ENCODE measurements at regions not wholly inside any gene's neighbourhood (a gene's known extent, or its start where the extent isn't known, plus 50 kb on each side); places are given as distances from the start of the nearest gene placed in this dataset.

- POLR2A ChIA-PET = interaction anchor here (1.1 to 5.3 kb wide), 6 partner anchors 87 to 309 kb away, joined by 3 to 38 read pairs (median 7); no protein-coding TSS in a partner anchor
- ATAC-seq = no peak
- H2AFZ ChIP-seq (ENCODE audit: low read depth, low read length, poor library complexity, severe bottlenecking) = peak overlapping the region; percentile 81
- no peaks in the 10 kb centered on the region for H3K9me3 ChIP-seq (ENCODE audit: control insufficient read depth in 1 of 2, insufficient read depth in 1 of 2, low read depth in 1 of 2, low read length in 2 of 2)
- no peaks in the 10 kb centered on the region for H3K27me3 ChIP-seq (ENCODE audit: insufficient read depth, low read length)
- RAD21 ChIA-PET (ENCODE audit: low non-redundant PET in 1 of 2, low total read pairs in 2 of 2, uncharacterized antibody in 2 of 2, unreplicated experiment in 2 of 2) = interaction anchor here (0.6 to 3.1 kb wide), 8 partner anchors 86 to 309 kb away, joined by 3 to 49 read pairs (median 18); no protein-coding TSS in a partner anchor
- no peak overlapping the region for H3K9ac ChIP-seq (ENCODE audit: low read length)
- CTCF ChIA-PET = interaction anchor here (0.6 to 8.7 kb wide), 15 partner anchors 8 to 1030 kb away, joined by 3 to 338 read pairs (median 7); partner anchors contain the start of gene ARHGAP29
- BruUV-seq (replicated peaks) = no TSS peak
- no peaks in the 10 kb centered on the region for H3K36me3 ChIP-seq (ENCODE audit: control insufficient read depth in 1 of 2, insufficient read depth in 2 of 2, low read length in 2 of 2)
- peak; percentile 6; the same call in 1 of the 2 replicates for TF ChIP-seq ZFX (IDR thresholded peaks at IDR 0.05)
- TF ChIP-seq, protein P1, sequence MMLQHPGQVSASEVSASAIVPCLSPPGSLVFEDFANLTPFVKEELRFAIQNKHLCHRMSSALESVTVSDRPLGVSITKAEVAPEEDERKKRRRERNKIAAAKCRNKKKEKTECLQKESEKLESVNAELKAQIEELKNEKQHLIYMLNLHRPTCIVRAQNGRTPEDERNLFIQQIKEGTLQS (IDR thresholded peaks at IDR 0.05) = no peak
- no peak overlapping the region for H3K4me3 ChIP-seq (replicated peaks in 1 of 2; ENCODE audit: low read depth in 1 of 2, low read length in 2 of 2)
- no peaks in the 10 kb centered on the region for H3K9me2 ChIP-seq (ENCODE audit: insufficient read depth)
- no peaks in the 10 kb centered on the region for H4K20me1 ChIP-seq (ENCODE audit: insufficient read depth)
- DNase-seq (ENCODE audit: low read depth, low spot score) = no peak
- H3K4me2 ChIP-seq (ENCODE audit: low read length) = no peak overlapping the region
- H3K27ac ChIP-seq (ENCODE audit: low read depth, low read length) = no peak overlapping the region
- no peaks in the 10 kb centered on the region; the same call in 1 of the 2 replicates for H3K79me2 ChIP-seq (ENCODE audit: insufficient read depth, low read length)
- peaks cover 25 to 46% of the 10 kb centered on the region in 2 experiments for H3K4me1 ChIP-seq (ENCODE audit: control insufficient read depth in 1 of 2, insufficient read depth in 2 of 2, low read length in 2 of 2)
- intact Hi-C loops (cut with micrococcal nuclease) = loop anchor here (10.0 kb wide), 1 partner anchor 430 kb away; the partner anchor contains the start of gene GCLM
These were observed 83.4 kb upstream of the ABCD3 start for GRCh38 chr1:94334764-94335163.

DNA sequence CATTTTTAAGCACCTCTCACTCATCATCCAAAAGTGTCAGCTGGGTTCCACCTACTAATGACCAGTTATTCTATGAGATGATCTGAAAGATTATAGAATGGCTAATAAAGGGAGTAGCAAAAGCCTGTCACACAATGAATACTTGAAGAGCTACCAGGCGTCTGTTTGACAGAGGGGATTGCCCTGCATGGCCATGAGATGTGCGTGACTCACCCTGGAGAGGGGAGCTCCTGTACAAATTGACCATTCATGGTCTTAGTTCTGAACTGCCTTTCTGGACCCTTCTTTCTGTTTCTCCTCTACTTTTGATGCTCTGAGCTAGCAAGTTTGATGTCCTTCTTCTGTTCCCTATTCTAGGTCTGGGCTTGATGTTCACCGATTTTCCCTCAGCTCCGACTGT, 85.2 kb upstream of the ABCD3 start:
- peak overlapping the region; percentile 12; the same call in 1 of the 2 replicates for H3K9ac ChIP-seq (ENCODE audit: low read length)
- ChIA-PET POLR2A (interaction anchor here (0.8 to 5.3 kb wide), 5 partner anchors 33 to 288 kb away, joined by 3 to 38 read pairs (median 5); partner anchors contain the start of gene ARHGAP29), CTCF (interaction anchor here (1.2 to 8.7 kb wide), 6 partner anchors 11 to 308 kb away, joined by 4 to 338 read pairs (median 100); partner anchors contain the start of gene ARHGAP29), RAD21 (ENCODE audit: low non-redundant PET in 1 of 2, low total read pairs in 2 of 2, uncharacterized antibody in 2 of 2, unreplicated experiment in 2 of 2) (interaction anchor here (0.7 to 1.4 kb wide), 8 partner anchors 33 to 293 kb away, joined by 3 to 5 read pairs (median 3); no protein-coding TSS in a partner anchor)
- DNase-seq (ENCODE audit: low read depth, low spot score) = no peak
- peak overlapping the region; percentile 31 for H2AFZ ChIP-seq (ENCODE audit: low read depth, low read length, poor library complexity, severe bottlenecking)
- H3K9me2 ChIP-seq (ENCODE audit: insufficient read depth) = no peaks in the 10 kb centered on the region
- H3K4me2 ChIP-seq (ENCODE audit: low read length) = peak overlapping the region; percentile 17
- H3K27me3 ChIP-seq (ENCODE audit: insufficient read depth, low read length) = no peaks in the 10 kb centered on the region
- no peak overlapping the region for H3K4me3 ChIP-seq (replicated peaks in 1 of 2; ENCODE audit: low read depth in 1 of 2, low read length in 2 of 2)
- intact Hi-C loops (cut with micrococcal nuclease) = loop anchor here (10.0 kb wide), 1 partner anchor 428 kb away; the partner anchor contains the start of gene GCLM
- no peaks in the 10 kb centered on the region for H3K36me3 ChIP-seq (ENCODE audit: control insufficient read depth in 1 of 2, insufficient read depth in 2 of 2, low read length in 2 of 2)
- H4K20me1 ChIP-seq (ENCODE audit: insufficient read depth) = no peaks in the 10 kb centered on the region
- H3K4me1 ChIP-seq (ENCODE audit: control insufficient read depth in 1 of 2, insufficient read depth in 2 of 2, low read length in 2 of 2) = peaks cover 43 to 64% of the 10 kb centered on the region in 2 experiments
- ATAC-seq = no peak
- no peak overlapping the region for H3K27ac ChIP-seq (ENCODE audit: low read depth, low read length)
- BruUV-seq (replicated peaks) = no TSS peak
- peaks cover 8% of the 10 kb centered on the region; the same call in 1 of the 2 replicates for H3K79me2 ChIP-seq (ENCODE audit: insufficient read depth, low read length)
- no peaks in the 10 kb centered on the region for H3K9me3 ChIP-seq (ENCODE audit: control insufficient read depth in 1 of 2, insufficient read depth in 1 of 2, low read depth in 1 of 2, low read length in 2 of 2)
- TF ChIP-seq, protein P1 (IDR thresholded peaks at IDR 0.05) = no peak
- no peak for TF ChIP-seq ZNF274 (IDR thresholded peaks at IDR 0.05; ENCODE audit: low read depth, low read length)
- no peak for TF ChIP-seq EZH2 (IDR thresholded peaks at IDR 0.05)
- TF ChIP-seq JUND (IDR thresholded peaks at IDR 0.05) = no peak
- TF ChIP-seq REST (IDR thresholded peaks at IDR 0.05; ENCODE audit: low read depth) = no peak
- TF ChIP-seq EZH2phosphoT487 (IDR thresholded peaks at IDR 0.05; ENCODE audit: borderline replicate concordance) = no peak
- TF ChIP-seq SIN3A (IDR thresholded peaks at IDR 0.05; ENCODE audit: low read depth) = no peak
- no peak for TF ChIP-seq CTCF (IDR thresholded peaks at IDR 0.05 in 2 of 3, conservative IDR thresholded peaks at IDR 0.05 in 1 of 3; ENCODE audit: borderline replicate concordance in 1 of 3, insufficient read depth in 1 of 3, low read depth in 2 of 3, low read length in 2 of 3)
- no peak for TF ChIP-seq YY1 (IDR thresholded peaks at IDR 0.05; ENCODE audit: extremely low read depth, insufficient replicate concordance, low read depth, low read length)
- no peak for TF ChIP-seq POLR2A (IDR thresholded peaks at IDR 0.05; ENCODE audit: borderline replicate concordance, extremely low read depth, insufficient read depth, insufficient read length)
- TF ChIP-seq SRF (IDR thresholded peaks at IDR 0.05; ENCODE audit: low read depth) = no peak
- TF ChIP-seq FOSL1 (IDR thresholded peaks at IDR 0.05; ENCODE audit: low read depth) = no peak
- no peak for TF ChIP-seq RAD21 (IDR thresholded peaks at IDR 0.05; ENCODE audit: low read depth)

Measured in HCT116 (cell line).